Osteoblast (primary cell): ENCODE measurements at regions not wholly inside any gene's neighbourhood (a gene's known extent, or its start where the extent isn't known, plus 50 kb on each side); places are given as distances from the start of the nearest gene placed in this dataset.

Experiments
- DNase-seq: peaks from one replicate; pipeline ENCODE4 v3.0.0; 2011; ENCODE audit warnings: low spot score, mixed read lengths; ENCODE audit not compliant: insufficient read length; ENCODE audit errors: missing footprints
- H2AFZ ChIP-seq: 2 replicates; pipeline ENCODE4 v1.6.0; 2011; ENCODE audit warnings: mild to moderate bottlenecking, low read length
- H3K27ac ChIP-seq: 2 replicates; pipeline ENCODE4 v1.5.1; 2011; ENCODE audit warnings: mild to moderate bottlenecking, low read depth, low read length, moderate library complexity
- H3K27me3 ChIP-seq: 2 replicates; pipeline ENCODE4 v1.6.0; 2012; ENCODE audit warnings: mild to moderate bottlenecking, control low read depth, inconsistent platforms, low read length, moderate library complexity; ENCODE audit not compliant: insufficient read depth
- H3K36me3 ChIP-seq: 2 replicates; pipeline ENCODE4 v1.5.1; 2011; ENCODE audit warnings: mild to moderate bottlenecking, low read length, control low read depth, moderate library complexity; ENCODE audit not compliant: insufficient read depth
- H3K4me1 ChIP-seq: 2 replicates; pipeline ENCODE4 v1.5.1; 2011; ENCODE audit warnings: mild to moderate bottlenecking, low read length, control low read depth, moderate library complexity; ENCODE audit not compliant: insufficient read depth
- H3K4me2 ChIP-seq: 2 replicates; pipeline ENCODE4 v1.6.0; 2011; ENCODE audit warnings: mild to moderate bottlenecking, low read length; ENCODE audit not compliant: insufficient read depth
- H3K4me3 ChIP-seq: fragments of 200-600 bp; sonication (generic); 3 replicates; pipeline ENCODE4 v1.5.1; 2012; ENCODE audit warnings: mild to moderate bottlenecking, low read length, inconsistent platforms; ENCODE audit not compliant: insufficient read depth
- H3K79me2 ChIP-seq: 2 replicates; pipeline ENCODE4 v1.6.0; 2012; ENCODE audit warnings: mild to moderate bottlenecking, low read length, control low read depth, inconsistent platforms; ENCODE audit not compliant: insufficient read depth
- H3K9me3 ChIP-seq: 2 replicates; pipeline ENCODE4 v1.5.1; 2011; ENCODE audit warnings: low read depth, low read length, control low read depth
- H4K20me1 ChIP-seq: 2 replicates; pipeline ENCODE4 v1.6.0; 2012; ENCODE audit warnings: mild to moderate bottlenecking, low read length, control low read depth; ENCODE audit not compliant: insufficient read depth
- TF ChIP-seq, protein P1 (sequence below): IDR thresholded peaks from 2 replicates; pipeline ENCODE4 v1.5.1; 2011; ENCODE audit warnings: mild to moderate bottlenecking, low read depth, low read length, moderate library complexity; ENCODE audit errors: extremely low read depth

DNA sequence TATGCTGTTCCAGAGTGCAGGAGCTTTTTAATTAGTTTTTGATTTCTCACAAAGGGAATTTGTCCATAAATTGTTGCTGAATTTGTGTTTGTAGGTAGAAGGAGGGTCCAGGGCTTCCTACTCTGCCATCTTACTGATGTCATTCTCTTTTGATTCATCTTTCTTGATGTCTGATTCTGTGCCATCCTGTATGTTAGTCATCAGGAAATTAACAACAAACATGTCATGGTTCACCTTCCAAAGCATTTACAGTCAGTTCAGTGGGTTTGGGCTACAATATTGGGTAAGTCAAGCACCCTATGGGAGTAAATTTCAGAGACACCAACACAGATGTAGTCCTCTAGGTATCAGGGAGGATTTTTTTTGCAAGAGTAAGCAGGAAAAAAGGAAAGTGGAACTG, 135.2 kb upstream of the SLC38A2 start:
- peaks cover 4% of the 10 kb centered on the region for H3K36me3 ChIP-seq
- H3K4me3 ChIP-seq = no peak overlapping the region
- no peak for DNase-seq
- H3K79me2 ChIP-seq = no peaks in the 10 kb centered on the region
- no peak overlapping the region for H2AFZ ChIP-seq
- TF ChIP-seq, protein P1, sequence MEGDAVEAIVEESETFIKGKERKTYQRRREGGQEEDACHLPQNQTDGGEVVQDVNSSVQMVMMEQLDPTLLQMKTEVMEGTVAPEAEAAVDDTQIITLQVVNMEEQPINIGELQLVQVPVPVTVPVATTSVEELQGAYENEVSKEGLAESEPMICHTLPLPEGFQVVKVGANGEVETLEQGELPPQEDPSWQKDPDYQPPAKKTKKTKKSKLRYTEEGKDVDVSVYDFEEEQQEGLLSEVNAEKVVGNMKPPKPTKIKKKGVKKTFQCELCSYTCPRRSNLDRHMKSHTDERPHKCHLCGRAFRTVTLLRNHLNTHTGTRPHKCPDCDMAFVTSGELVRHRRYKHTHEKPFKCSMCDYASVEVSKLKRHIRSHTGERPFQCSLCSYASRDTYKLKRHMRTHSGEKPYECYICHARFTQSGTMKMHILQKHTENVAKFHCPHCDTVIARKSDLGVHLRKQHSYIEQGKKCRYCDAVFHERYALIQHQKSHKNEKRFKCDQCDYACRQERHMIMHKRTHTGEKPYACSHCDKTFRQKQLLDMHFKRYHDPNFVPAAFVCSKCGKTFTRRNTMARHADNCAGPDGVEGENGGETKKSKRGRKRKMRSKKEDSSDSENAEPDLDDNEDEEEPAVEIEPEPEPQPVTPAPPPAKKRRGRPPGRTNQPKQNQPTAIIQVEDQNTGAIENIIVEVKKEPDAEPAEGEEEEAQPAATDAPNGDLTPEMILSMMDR = no peak
- peaks cover 7% of the 10 kb centered on the region for H3K9me3 ChIP-seq
- no peaks in the 10 kb centered on the region for H3K27me3 ChIP-seq
- no peaks in the 10 kb centered on the region for H4K20me1 ChIP-seq
- H3K4me2 ChIP-seq = no peak overlapping the region
- H3K27ac ChIP-seq = no peak overlapping the region
- H3K4me1 ChIP-seq = no peaks in the 10 kb centered on the region

GRCh38 chr12:46506961-46507360, 134.4 kb upstream of the SLC38A2 start:
- TF ChIP-seq, protein P1 = no peak
- DNase-seq = no peak
- no peak overlapping the region for H2AFZ ChIP-seq
- H3K36me3 ChIP-seq = peaks cover 4% of the 10 kb centered on the region
- no peaks in the 10 kb centered on the region for H3K79me2 ChIP-seq
- H3K4me2 ChIP-seq = no peak overlapping the region
- no peaks in the 10 kb centered on the region for H4K20me1 ChIP-seq
- no peak overlapping the region for H3K27ac ChIP-seq
- no peaks in the 10 kb centered on the region for H3K27me3 ChIP-seq
- H3K4me1 ChIP-seq = no peaks in the 10 kb centered on the region
- no peak overlapping the region for H3K4me3 ChIP-seq
- peaks cover 7% of the 10 kb centered on the region for H3K9me3 ChIP-seq

DNA sequence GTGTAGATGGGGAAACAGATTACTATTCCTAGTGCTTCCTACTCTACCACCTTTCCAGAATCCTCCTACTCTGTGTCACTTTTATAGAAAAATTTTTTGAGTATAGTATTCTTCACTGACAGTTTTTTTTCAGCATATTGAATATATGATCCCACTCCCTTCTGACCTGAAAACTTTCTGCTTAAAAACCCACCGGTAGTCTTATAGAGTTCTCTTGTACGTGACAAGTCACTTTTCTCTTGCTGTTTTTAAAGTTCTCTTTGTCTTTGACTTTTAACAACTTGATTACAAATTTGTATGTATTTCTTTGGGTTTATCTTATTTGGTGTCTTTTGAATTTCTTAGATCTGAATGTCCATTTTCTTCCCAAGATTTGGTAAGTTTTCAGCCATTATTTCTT, 133.6 kb upstream of the SLC38A2 start:
- TF ChIP-seq, protein P1 = no peak
- Histone ChIP-seq H3K27me3 (no peaks in the 10 kb centered on the region), H3K9me3 (peaks cover 7% of the 10 kb centered on the region), H3K27ac (no peak overlapping the region), H2AFZ (no peak overlapping the region), H3K4me1 (no peaks in the 10 kb centered on the region), H3K36me3 (peaks cover 4% of the 10 kb centered on the region), H3K79me2 (no peaks in the 10 kb centered on the region), H3K4me2 (no peak overlapping the region), H4K20me1 (no peaks in the 10 kb centered on the region), H3K4me3 (no peak overlapping the region)
- no peak for DNase-seq

DNA sequence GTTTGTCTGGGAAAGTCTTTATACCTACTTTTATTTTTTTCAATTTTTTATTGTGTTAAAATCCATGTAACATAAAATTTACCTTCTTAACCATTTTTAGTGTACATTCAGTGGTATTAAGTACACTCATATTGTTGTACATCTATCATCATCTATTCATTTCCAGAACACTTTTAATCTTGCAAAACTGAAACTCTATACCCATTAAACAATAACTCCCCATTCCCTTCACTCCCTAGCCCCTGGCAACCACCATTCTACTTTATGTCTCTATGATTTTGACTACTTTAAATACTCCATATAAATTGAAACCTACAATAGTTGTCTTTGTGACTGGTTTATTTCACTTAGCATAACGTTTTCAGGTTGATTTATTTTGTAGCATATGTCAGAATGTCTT, 131.9 kb upstream of the SLC38A2 start:
- no peaks in the 10 kb centered on the region for H3K4me1 ChIP-seq
- no peaks in the 10 kb centered on the region for H4K20me1 ChIP-seq
- TF ChIP-seq, protein P1 = no peak
- no peak for DNase-seq
- H3K79me2 ChIP-seq = no peaks in the 10 kb centered on the region
- H2AFZ ChIP-seq = no peak overlapping the region
- no peaks in the 10 kb centered on the region for H3K27me3 ChIP-seq
- H3K4me2 ChIP-seq = no peak overlapping the region
- peaks cover 5% of the 10 kb centered on the region for H3K9me3 ChIP-seq
- H3K36me3 ChIP-seq = peaks cover 4% of the 10 kb centered on the region
- no peak overlapping the region for H3K27ac ChIP-seq
- H3K4me3 ChIP-seq = no peak overlapping the region
